Midbrain (tissue), 1 donor: ENCODE measurements at regions not wholly inside any gene's neighbourhood (a gene's known extent, or its start where the extent isn't known, plus 50 kb on each side); places are given as distances from the start of the nearest gene placed in this dataset.

Experiments used
- DNase-seq: peaks from one replicate; lab custom pipeline; 2025; lab: John Stamatoyannopoulos, UW

GRCh38 chr3:22476976-22477375 lies 726.0 kb upstream of the ZNF385D start:
- DNase-seq = no peak

GRCh38 chr3:22485954-22486353 lies 717.2 kb upstream of the UBE2E2 start:
- DNase-seq = no peak

GRCh38 chr3:22490747-22491146 lies 712.4 kb upstream of the UBE2E2 start:
- DNase-seq = no peak

- no peak for DNase-seq
Observed at GRCh38 chr3:22491344-22491743, 711.8 kb upstream of the UBE2E2 start.

GRCh38 chr3:22492342-22492741 lies 710.8 kb upstream of the UBE2E2 start:
- DNase-seq = no peak

- no peak for DNase-seq
Observed at GRCh38 chr3:22495241-22495640, 707.9 kb upstream of the UBE2E2 start.

- no peak for DNase-seq
Observed at GRCh38 chr3:22495791-22496190, 707.3 kb upstream of the UBE2E2 start.

- no peak for DNase-seq
Observed at GRCh38 chr3:22496641-22497040, 706.5 kb upstream of the UBE2E2 start.

GRCh38 chr3:22506871-22507270 lies 696.3 kb upstream of the UBE2E2 start:
- no peak for DNase-seq

GRCh38 chr3:22507709-22508108 lies 695.4 kb upstream of the UBE2E2 start:
- DNase-seq = no peak

GRCh38 chr3:22523925-22524324 lies 679.2 kb upstream of the UBE2E2 start:
- no peak for DNase-seq

- no peak for DNase-seq
Observed at GRCh38 chr3:22526266-22526837, 676.8 kb upstream of the UBE2E2 start.

- DNase-seq = no peak
Observed at GRCh38 chr3:22536541-22536940, 666.6 kb upstream of the UBE2E2 start.

GRCh38 chr3:22537560-22537959 lies 665.6 kb upstream of the UBE2E2 start:
- no peak for DNase-seq

- DNase-seq = no peak
Observed at GRCh38 chr3:22542311-22542710, 660.8 kb upstream of the UBE2E2 start.

GRCh38 chr3:22555753-22556435 lies 647.2 kb upstream of the UBE2E2 start:
- no peak for DNase-seq

GRCh38 chr3:22565393-22565792 lies 637.7 kb upstream of the UBE2E2 start:
- no peak for DNase-seq

GRCh38 chr3:22568285-22568684 lies 634.8 kb upstream of the UBE2E2 start:
- no peak for DNase-seq

GRCh38 chr3:22569570-22569969 lies 633.6 kb upstream of the UBE2E2 start:
- no peak for DNase-seq

GRCh38 chr3:22581007-22581406 lies 622.1 kb upstream of the UBE2E2 start:
- DNase-seq = no peak

GRCh38 chr3:22582266-22582665 lies 620.9 kb upstream of the UBE2E2 start:
- peak; percentile 23 for DNase-seq

- no peak for DNase-seq
Observed at GRCh38 chr3:22585504-22585903, 617.6 kb upstream of the UBE2E2 start.

GRCh38 chr3:22585911-22586310 lies 617.2 kb upstream of the UBE2E2 start:
- DNase-seq = no peak

GRCh38 chr3:22587446-22587845 lies 615.7 kb upstream of the UBE2E2 start:
- DNase-seq = no peak
